Pancreas (tissue), 10 donors: ENCODE measurements at regions not wholly inside any gene's neighbourhood (a gene's known extent, or its start where the extent isn't known, plus 50 kb on each side); places are given as distances from the start of the nearest gene placed in this dataset.

ENCODE experiments used
- ATAC-seq, 4 donors: fragments of 200-7000 bp; cut with Tn5 transposase; one replicate each; pipeline versions ENCODE4 v1.8.0 to v1.9.1; 2020; ENCODE audit warnings: mild to moderate bottlenecking in 4 of 4, moderate library complexity in 4 of 4
- DNase-seq, 6 donors: peaks; one replicate each; pipeline ENCODE4 v3.0.0-alpha.2; 2020
- FAIRE-seq: peaks from 2 replicates; lab custom pipeline; 2012; peaks lifted over from hg19 to GRCh38; lab: Jason Lieb, UNC
- H3K27ac ChIP-seq, 4 donors: fragments of 200-600 bp; sonication (generic); 1 replicate in 3 of 4; 2 replicates in 1 of 4; pipeline versions ENCODE4 v1.5.0 to v1.8.0; 2020
- H3K27me3 ChIP-seq, 4 donors: fragments of 200-600 bp; one replicate each; pipeline ENCODE4 v1.8.0; 2021
- H3K36me3 ChIP-seq, 3 donors: fragments of 200-600 bp; sonication (generic) in 1 of 3; one replicate each; pipeline versions ENCODE4 v1.5.0 to v1.8.0; 2020 to 2021
- H3K4me1 ChIP-seq, 3 donors: fragments of 200-600 bp; one replicate each; pipeline ENCODE4 v1.8.0; 2021
- H3K4me3 ChIP-seq, 4 donors: fragments of 200-600 bp; sonication (generic) in 2 of 4; one replicate each; pipeline versions ENCODE4 v1.5.0 to v1.8.0; 2020 to 2021
- H3K9me3 ChIP-seq, 4 donors: fragments of 200-600 bp; one replicate each; pipeline ENCODE4 v1.8.0; 2021
- WGBS, 2 donors: extraction: QIAGEN DNeasy Blood & Tissue Kit; methylation state at CpG; one replicate each; pipeline ENCODE4 v1.1.7; 2013; 5-methylcytosine and 5-hydroxymethylcytosine counted together
- intact Hi-C, 3 donors: fragments of 100-400 bp; cut with DNase I; formaldehyde crosslinking; loops; one replicate each; pipeline versions ENCODE4 v1.11.1 to v1.14.2; 2022
- TF ChIP-seq, protein P1 (sequence below), 4 donors: fragments of 200-600 bp; sonication (generic) in 3 of 4; IDR thresholded peaks; one replicate each; pipeline versions ENCODE4 v1.5.0 to v1.8.0; 2021; ENCODE audit warnings: antibody characterized with exemption in 4 of 4
- donor health status: healthy with polysubstance abuse.
- donor health status: DM: no; HTN: no; CAD: no; lungs with moderate emphysema.
- donor health status: DM: no; HTN: no; CAD: no.
- donor health status: control.
- donor health status: control.
- donor health status: Bipolar disorder and iron deficiency.
- donor health status: DM: yes; HTN: yes; CAD: no.
- donor health status: DM: no; HTN: no; CAD: no.
- donor health status: DM: no; HTN: no; CAD: no.
- donor health status: DM: yes; HTN: yes; CAD: no.

DNA sequence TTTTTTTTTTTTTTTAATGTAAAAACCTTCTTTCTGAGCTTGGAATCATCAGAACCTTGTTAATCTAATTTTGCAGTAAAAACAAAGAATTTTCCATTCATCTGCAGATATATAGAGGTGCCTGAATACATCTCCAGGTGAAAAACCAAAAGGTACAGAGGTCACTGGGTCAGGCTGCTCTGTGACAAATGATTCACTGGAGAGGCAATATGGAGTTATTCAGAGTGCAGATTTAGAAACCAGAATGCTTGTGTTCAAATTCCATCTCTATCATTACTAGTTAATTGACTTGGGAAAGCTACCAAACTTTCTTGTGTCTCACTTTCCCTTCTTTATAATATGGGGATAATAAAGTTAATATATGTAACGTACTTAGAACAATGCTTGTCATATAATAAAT lies 51.5 kb upstream of the C1orf53 start:
- Histone ChIP-seq H3K4me1 (no peaks in the 10 kb centered on the region), H3K27ac (no peak overlapping the region), H3K27me3 (no peaks in the 10 kb centered on the region), H3K36me3 (no peaks in the 10 kb centered on the region), H3K4me3 (no peak overlapping the region), H3K9me3 (no peaks in the 10 kb centered on the region)
- no peak for FAIRE-seq
- no peak for DNase-seq
- no peak for ATAC-seq
- TF ChIP-seq, protein P1, sequence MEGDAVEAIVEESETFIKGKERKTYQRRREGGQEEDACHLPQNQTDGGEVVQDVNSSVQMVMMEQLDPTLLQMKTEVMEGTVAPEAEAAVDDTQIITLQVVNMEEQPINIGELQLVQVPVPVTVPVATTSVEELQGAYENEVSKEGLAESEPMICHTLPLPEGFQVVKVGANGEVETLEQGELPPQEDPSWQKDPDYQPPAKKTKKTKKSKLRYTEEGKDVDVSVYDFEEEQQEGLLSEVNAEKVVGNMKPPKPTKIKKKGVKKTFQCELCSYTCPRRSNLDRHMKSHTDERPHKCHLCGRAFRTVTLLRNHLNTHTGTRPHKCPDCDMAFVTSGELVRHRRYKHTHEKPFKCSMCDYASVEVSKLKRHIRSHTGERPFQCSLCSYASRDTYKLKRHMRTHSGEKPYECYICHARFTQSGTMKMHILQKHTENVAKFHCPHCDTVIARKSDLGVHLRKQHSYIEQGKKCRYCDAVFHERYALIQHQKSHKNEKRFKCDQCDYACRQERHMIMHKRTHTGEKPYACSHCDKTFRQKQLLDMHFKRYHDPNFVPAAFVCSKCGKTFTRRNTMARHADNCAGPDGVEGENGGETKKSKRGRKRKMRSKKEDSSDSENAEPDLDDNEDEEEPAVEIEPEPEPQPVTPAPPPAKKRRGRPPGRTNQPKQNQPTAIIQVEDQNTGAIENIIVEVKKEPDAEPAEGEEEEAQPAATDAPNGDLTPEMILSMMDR (IDR thresholded peaks at IDR 0.05): no peak
- intact Hi-C loops: no loop called here
- 60 to 91% methylated on average over 1 of the region's 1 CpG for WGBS, 2 donors

DNA sequence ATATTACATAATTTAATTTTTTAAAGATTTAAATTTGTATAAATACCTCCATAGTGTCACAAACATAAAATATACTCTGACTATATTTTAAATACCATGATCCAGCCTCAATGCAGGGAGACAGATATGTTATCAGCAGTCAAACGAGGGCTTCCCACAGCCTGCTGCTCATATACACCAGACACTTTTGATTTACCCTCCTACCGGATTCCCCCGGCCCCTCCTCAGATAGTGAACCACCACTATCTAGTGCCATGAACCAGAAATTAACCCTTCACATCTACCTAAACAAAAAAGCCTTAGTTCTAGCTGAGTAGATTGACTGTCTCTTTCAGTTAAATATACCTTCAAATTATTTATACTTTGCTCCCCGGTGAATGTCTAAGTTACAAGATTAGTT lies 52.4 kb upstream of the C1orf53 start:
- ATAC-seq (no peak), DNase-seq (no peak), FAIRE-seq (no peak)
- H3K27ac ChIP-seq: no peak overlapping the region
- no peaks in the 10 kb centered on the region for H3K36me3 ChIP-seq
- WGBS, 2 donors: 35 to 37% methylated on average over 4 of the region's 4 CpGs
- no peak overlapping the region for H3K4me3 ChIP-seq
- H3K27me3 ChIP-seq: no peaks in the 10 kb centered on the region
- TF ChIP-seq, protein P1 (IDR thresholded peaks at IDR 0.05): no peak
- H3K9me3 ChIP-seq: no peaks in the 10 kb centered on the region
- intact Hi-C loops: no loop called here
- no peaks in the 10 kb centered on the region for H3K4me1 ChIP-seq

DNA sequence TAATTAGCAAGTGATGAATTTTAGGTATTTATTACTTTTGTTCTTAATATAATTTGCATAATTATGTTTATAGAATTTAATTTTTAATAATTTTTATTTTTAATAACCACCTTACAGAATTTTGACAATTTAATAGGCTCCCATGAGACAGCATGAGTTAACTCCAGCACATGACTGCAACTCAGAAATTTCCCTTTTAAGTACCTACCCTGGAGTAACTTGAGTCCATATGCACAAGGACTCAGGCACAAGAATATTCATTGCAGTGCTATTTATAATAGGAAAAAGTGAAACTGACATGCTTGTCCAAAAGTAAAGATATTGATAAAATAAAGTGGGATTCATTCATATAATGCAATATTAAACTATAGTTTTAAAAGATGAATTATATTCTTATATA lies 54.1 kb upstream of the C1orf53 start:
- ATAC-seq: no peak
- no peak for FAIRE-seq
- TF ChIP-seq, protein P1 (IDR thresholded peaks at IDR 0.05): no peak
- H3K4me1 ChIP-seq: no peaks in the 10 kb centered on the region
- no peak overlapping the region for H3K4me3 ChIP-seq
- H3K36me3 ChIP-seq: no peaks in the 10 kb centered on the region
- no peaks in the 10 kb centered on the region for H3K9me3 ChIP-seq
- H3K27me3 ChIP-seq: no peaks in the 10 kb centered on the region
- no peak for DNase-seq
- H3K27ac ChIP-seq: no peak overlapping the region
- intact Hi-C loops: no loop called here

DNA sequence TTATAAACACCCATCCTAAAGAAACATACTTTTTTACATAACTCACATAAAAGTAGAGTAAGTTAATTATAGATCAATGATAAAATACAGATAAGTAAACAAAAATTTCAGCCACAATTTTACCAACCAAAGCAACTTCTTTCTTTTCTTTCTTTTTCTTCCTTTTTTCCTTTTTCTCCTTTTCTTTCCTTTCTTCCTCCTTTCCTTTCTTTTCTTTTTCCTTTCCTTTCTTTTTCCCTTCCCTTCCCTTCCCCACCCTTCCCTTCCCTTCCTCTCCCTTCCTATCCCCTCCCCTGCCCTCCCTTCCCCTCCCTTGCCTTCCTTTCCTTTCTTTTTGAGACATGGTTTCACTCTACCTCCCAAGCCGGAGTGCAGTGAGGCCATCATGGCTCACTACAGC lies 56.5 kb upstream of the C1orf53 start:
- Histone ChIP-seq H3K4me1 (no peaks in the 10 kb centered on the region), H3K4me3 (no peak overlapping the region), H3K27ac (no peak overlapping the region), H3K36me3 (no peaks in the 10 kb centered on the region), H3K9me3 (no peaks in the 10 kb centered on the region), H3K27me3 (no peaks in the 10 kb centered on the region)
- no peak for FAIRE-seq
- no peak for ATAC-seq
- TF ChIP-seq, protein P1 (IDR thresholded peaks at IDR 0.05): no peak
- intact Hi-C loops: no loop called here
- 92 to 95% methylated on average over 1 of the region's 1 CpG for WGBS, 2 donors
- no peak for DNase-seq

DNA sequence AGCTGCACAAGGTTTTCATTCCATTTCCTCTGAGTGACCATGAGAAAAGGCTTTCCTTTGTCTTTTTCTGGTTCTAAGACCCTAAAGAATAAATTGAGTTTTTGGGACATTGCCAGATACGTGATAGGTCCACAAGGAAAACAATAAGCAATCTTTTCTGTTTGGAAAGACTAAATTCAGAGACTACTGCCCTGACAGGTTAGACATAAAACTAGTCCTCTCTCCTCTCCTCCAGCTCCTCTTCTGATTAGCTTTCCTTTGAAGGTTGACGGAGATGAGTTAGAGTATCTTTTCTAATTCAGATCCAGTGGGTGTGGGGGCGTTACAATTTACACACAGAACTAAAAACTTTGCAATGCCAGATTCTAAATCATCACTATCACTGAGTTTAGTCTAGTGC lies 57.8 kb upstream of the C1orf53 start:
- H3K27me3 ChIP-seq: no peaks in the 10 kb centered on the region
- intact Hi-C loops: no loop called here
- no peak overlapping the region for H3K4me3 ChIP-seq
- no peak overlapping the region for H3K27ac ChIP-seq
- no peaks in the 10 kb centered on the region for H3K9me3 ChIP-seq
- H3K36me3 ChIP-seq: no peaks in the 10 kb centered on the region
- no peak for ATAC-seq
- no peak for DNase-seq
- WGBS, 2 donors: 71 to 75% methylated on average over 3 of the region's 3 CpGs
- FAIRE-seq: no peak
- no peaks in the 10 kb centered on the region for H3K4me1 ChIP-seq
- TF ChIP-seq, protein P1 (IDR thresholded peaks at IDR 0.05): no peak
